ENCODE measurements at regions not wholly inside any gene's neighbourhood (a gene's known extent, or its start where the extent isn't known, plus 50 kb on each side); places are given as distances from the start of the nearest gene placed in this dataset.
"Not testable (repeated sequence)": the region's sequence is repeated elsewhere in the genome, so short reads cannot be mapped to it uniquely, and the experiment has no call there.

DNA sequence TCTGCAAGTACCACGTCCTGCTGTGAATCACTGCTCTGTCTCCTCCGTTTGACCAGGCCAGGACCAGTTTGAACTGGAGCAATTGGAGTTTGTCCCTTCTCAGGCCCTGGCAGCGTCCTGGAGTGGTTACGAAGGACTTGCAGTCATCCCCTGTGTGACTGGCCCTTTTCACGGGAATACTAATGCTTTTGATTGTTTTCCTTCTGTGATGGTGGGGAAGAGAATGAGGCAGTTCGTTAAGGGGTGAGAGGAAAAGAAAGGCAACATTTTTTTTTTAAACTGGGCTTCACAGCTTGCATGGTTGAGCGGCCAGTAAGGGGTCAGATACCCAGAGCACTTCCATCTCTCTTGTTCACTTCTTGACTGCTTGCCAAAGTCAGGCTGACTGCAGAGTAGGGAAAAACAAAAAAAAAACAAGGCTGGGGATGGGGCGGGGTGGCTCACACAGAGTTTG is 153.5 kb upstream of the STK32A start:
- no peak for DNase-seq (ENCODE audit: low read depth)

DNA sequence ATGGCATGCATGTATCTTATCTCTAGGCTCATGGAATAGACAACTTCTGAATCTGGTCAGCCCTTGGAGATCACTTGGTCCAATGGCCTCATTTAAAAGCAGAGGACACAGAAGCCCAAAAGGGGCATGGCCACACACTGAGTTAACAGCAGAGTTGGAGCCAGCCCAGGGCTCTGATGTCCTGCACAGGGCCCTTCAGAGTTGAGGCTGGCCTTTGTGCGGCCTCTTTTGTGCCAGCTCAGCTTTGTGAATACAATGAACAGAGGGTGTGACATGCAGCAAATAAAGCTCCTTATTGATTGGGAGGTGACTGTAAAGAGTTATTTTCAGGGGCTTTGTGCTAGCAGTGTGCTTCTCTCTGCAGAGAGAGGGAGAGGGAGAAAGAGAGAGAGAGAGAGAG is 150.1 kb upstream of the STK32A start:
- DNase-seq (ENCODE audit: low read depth), result no peak

DNA sequence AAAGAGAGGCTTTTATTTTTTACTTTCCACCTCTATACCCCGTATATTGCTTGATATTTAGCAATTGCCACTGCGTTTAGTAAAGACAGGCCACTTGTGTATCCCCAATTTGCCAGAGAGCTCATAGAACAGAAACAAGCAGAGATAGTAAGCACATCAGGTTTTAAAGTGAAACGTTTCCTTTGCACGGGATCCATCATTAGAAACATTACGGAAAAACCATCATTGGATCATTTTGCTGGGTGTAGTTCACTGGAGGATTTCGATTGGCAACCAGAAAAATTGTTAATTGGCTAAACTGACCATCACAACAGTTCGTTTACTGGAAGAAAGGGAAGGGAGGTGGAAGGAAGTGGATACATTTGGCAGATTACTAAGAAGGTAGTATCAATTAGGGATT is 149.4 kb upstream of the STK32A start:
- DNase-seq (ENCODE audit: low read depth), result no peak

DNA sequence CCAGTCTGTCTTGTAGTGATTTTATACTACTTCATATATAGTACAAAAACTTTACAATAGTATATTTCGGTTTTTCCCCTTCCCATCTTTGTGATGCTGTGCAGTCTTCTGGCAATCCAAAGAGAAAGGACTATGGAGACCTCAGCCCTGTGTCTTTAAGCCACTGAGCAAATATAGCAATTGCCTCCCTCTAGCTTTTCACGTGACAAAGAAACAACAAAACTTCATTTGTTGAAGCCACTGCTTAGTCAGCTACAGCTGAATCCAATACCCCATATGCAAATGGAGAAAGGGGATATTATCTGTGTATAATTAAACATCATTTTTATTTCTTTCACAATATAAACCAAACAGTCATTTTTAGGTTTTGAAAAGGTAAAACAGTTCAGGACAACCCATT is 142.8 kb upstream of the STK32A start:
- DNase-seq (ENCODE audit: low read depth), result no peak

DNA sequence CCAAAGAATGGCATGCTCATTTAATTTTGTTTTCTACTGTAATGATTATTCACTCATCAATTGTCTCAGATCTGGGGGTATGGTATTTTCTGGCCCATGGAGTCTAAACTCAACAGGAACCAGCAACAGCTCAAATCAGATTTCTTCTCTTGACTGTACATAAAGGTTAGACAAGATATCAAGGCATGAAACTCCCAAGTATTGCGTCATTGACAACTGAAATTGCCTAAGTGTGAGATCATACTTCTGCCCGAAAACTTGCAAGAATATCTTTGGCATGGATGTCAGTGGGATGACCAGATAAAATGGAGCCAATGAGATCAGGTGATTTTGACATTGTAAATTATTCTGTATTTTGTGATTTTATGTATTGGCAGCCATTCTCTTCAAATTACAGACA is 141.7 kb upstream of the STK32A start:
- DNase-seq (ENCODE audit: low read depth), result no peak

DNA sequence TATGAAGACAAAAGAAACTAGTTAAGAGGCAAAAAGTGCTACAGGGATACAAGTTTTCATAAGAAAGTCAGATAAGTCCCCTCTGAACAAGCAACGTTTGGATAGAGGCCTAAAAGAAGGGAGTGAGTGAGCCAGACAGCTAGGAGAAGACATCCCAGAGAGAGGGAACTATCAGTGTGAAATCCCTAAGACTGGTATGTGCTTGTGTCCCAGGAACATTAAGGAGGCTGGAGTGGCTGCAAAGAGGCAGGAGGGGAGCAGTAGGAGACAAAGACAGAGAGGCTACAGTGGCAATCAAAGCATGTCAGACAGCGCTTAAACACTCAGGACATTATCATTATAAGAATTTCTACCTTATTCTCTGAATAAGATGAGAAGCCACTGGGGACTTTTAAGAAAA is 139.1 kb upstream of the STK32A start:
- DNase-seq (ENCODE audit: low read depth), result no peak

DNA sequence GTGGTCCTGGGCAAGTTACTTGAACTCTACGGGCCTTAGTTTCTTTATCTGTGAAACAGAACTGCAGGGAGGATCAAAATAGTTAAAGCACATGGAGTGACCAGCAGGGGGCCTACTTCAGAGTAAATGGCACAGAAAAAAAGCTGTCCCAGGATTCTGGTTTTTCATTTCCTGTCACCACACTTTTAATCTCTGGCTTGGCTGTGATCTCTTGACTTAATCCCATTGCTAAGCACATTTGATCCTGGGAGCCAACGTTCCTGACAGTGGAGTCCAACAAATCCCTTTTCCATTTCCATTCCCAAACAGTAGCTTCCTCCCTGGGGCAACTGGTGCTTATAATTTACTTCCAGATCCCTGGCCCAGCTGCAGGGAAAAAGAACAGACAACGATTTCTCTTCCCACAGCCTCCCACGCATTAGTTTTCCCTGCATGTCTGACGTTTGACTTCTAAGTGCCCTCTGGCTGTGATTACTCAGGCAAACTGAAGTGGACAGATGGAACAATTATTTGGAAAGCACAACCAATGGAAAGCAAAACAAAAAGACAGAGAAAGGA is 136.5 kb upstream of the STK32A start:
- no peak for DNase-seq (ENCODE audit: low read depth)

DNA sequence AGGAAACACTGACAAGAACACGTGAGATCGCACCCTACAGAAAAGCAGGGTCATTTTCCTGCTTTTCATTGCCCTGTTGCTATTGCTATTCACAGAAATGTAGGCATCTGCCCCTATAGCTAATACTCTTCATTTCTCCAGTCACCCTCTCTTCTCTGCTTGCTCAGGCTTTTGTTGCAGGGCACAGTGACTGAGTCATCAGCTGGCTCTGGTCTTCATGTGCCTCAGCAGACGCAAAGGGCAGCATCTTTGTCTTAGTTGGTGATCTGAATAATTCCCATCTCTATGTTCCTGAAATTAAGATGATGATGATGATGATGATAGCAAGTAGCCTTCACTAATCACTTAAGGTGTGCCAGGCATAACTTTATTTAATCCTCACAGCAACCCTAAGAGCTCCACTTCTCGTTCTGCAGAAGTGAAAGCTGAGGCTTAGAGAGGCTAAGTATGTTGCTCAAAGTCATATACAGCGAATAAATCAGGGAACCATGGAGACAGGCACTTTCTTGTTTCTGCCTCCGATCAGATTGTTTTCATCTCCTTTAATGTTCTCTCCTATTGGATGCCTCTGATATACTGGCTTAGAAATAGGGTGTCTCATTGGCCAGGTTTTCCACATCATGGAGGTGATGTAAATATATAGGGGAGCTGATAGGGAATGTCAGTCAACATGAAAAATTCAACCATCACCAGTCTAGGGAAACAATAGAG is 133.0 kb upstream of the STK32A start:
- no peak for DNase-seq (ENCODE audit: low read depth)

DNA sequence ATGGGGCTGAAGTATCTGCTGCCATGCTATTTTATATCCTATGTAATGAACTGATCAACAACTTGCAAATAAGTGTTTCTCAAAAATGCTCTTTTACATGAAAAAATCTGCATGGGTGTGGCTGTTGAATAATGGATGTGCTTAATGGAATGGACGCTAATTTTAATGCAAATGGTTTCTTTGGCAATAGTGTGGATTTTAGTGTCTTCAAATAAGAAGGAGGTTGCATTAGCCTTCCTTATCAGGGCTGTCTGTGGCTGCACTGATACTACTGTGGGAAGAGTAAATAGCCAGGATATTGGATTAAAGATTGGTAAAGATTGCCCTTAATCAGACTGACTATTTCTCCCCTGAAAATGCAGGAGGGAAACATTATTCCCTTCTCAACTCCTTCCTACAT is 121.9 kb upstream of the STK32A start:
- no peak for DNase-seq (ENCODE audit: low read depth)

DNA sequence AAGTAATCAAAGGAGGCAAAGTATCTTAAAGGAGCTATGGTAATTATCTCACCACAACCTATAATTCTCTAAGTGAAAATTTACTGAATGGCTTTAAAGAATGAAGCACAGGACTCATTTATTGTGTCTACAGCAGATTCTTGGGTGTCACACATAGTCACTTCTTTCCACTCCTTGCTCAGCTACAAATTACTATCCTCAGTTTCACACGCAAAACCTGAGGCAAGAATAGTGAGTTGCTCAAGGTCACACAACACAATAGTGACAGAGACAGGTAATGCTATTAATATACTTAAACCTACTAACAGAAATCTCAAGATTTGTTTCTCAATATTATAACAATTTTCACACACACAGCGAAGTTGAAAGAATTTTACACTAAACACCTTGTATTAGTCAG is 120.9 kb upstream of the STK32A start:
- DNase-seq (ENCODE audit: low read depth), result no peak

DNA sequence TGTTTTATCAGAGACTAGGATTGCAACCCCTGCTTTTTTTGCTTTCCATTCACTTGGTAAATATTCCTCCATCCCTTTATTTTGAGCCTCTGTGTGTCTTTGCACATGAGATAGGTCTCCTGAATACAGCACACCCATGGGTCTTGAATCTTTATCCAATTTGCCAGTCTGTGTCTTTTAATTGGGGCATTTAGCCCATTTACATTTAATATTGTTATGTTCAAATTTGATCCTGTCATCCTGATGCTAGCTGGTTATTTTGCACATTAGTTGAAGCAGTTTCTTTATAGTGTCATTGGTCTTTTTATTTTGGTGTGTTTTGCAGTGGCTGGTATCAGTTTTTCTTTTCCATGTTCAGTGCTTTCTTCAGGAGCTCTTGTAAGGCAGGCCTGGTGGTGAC is 95.1 kb upstream of the STK32A start:
- not testable (repeated sequence) for DNase-seq (ENCODE audit: low read depth)

DNA sequence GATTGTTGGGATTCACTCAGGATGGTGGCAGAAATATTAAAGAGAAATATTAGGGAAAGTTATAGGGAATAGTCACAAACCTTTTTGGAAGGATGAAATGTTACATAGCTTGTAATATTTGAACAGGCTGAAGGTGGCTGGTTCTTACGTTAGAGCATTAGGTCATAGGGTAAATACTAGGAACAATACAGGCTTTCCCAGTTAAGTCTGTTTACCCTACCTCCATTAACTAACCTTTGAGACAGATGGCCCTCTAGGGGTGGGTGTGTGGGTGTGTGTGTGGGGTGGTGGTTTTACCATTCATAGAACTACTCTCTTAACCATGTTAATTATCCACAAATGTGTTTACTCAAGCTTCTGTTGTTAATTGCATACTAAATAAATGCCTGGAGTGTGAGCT is 94.3 kb upstream of the STK32A start:
- DNase-seq (ENCODE audit: low read depth), result no peak

DNA sequence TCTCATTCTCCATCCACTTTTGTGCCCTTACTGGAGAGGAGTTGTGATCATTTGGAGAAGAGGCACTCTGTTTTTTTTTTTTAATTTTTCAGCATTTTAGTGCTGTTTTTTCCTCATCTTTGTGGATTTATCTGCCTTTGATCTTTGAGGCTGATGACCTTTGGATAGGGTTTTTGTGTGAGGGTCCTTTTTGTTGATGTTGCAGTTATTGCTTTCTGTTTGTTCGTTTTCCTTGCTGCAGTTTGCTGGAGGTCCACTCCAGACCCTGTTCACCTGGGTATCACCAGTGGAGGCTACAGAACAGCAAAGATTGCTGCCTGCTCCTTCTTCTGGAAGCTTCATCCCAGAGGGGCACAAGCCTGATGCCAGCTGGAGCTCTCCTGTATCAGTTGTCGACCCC is 93.2 kb upstream of the STK32A start:
- DNase-seq (ENCODE audit: low read depth), result not testable (repeated sequence)

DNA sequence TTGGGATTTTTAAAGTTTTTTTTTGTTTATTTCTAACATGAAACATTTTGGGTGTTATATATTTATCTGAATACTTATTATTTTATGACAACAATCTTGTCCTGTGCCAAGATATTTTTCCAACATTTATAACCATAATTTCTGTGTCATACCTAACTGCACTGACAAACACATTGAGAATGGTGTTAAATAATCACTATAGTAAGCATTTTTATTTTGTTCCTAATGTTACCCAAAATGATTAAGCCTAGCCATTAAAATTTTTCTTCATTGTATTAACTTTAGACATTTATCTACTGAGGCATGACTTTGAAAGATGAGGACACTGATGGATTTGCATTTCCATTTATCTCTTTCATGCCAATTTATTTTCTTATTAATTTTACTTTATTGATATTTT is 91.6 kb upstream of the STK32A start:
- DNase-seq (ENCODE audit: low read depth), result no peak

DNA sequence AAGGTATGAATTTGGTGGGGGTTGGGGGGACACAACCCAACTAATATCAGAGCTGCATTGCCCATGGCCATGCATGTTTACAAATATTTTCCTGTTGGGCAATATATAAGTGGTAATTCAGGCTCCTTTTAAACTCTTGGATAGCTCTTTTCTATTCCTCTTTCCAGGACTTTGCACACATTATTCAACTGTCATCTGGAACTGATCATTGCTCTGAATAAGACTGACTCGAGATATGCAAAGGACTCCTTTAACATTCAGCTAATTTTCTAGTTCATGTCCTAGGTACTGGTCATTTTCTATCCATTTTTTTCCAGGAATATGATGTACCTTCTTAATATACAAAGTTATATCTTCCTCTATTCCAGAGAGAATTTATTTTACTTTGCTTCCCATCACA is 89.5 kb upstream of the STK32A start:
- no peak for DNase-seq (ENCODE audit: low read depth)

DNA sequence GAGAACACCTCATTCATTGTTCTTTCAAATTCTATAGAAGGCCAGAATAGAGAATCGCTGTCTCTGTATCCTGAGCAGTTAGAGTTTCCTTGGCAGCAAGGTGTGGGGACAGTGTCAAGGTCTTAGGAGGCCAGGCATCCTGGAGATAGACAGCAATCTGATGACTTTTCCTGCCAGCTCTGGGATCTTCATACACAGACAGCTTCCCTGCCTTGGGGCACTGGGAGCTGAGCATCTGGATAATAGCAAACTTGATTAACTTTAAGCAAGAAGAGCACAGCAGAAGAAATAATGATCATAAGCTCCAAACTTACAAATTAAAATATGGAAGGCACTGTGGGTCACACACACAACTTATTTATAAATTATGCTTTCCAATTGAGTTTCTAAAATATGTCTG is 86.1 kb upstream of the STK32A start:
- no peak for DNase-seq (ENCODE audit: low read depth)

DNA sequence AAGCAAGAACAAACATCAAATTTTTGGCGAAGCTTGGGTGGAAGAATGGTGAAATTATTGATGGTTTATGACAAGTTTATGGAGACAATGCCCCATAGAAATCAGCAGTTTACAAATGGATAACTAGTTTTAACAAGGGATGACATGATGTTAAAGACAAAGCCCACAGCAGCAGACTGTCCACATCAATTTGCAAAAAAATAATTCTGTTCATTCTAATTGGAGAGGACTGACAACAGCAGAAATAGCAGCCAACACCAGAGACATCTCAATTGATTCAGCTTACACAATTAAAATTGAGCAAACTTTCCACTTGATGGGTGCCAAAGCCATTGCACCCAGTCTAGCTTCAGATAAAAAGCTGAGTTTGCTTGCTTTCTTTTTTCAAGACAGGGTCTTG is 82.7 kb upstream of the STK32A start:
- no peak for DNase-seq (ENCODE audit: low read depth)

DNA sequence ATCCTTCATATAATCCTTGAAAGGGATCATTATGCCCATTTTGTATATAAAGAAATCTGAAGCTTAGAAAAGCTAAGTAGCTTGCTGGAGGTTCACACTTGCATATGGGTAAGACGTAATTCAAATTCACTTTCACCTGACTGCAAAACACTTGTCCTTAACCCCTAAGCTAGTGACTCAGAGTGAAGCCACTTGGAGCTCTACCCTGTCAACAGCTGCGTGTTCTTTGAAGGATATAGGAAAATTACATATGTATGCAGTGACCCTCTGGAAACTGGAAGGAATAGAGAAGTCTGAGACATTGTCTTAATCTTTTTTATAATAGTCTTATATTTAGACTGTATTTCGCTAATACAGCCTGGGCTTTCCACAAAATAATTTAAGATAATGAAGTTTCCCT is 80.0 kb upstream of the STK32A start:
- DNase-seq (ENCODE audit: low read depth), result no peak

DNA sequence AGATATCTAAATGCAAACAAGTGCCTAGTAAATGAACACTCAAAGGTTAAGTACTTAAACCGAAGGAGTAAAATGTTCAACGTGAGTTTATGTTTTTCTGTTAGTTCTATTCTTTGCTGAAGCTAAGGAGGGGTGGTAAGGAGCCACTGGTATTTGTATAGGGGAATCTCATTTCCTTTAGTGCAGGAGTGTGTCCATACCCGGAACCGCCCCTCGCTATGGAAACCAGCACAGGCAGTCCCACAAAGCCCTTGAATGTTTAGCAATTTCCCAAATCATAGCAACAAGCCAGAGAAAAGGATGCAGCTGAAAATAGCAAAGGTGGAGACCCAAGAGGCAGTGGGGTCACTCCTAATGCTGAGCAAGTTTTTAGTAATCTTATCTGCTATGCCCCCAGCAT is 78.8 kb upstream of the STK32A start:
- no peak for DNase-seq (ENCODE audit: low read depth)

DNA sequence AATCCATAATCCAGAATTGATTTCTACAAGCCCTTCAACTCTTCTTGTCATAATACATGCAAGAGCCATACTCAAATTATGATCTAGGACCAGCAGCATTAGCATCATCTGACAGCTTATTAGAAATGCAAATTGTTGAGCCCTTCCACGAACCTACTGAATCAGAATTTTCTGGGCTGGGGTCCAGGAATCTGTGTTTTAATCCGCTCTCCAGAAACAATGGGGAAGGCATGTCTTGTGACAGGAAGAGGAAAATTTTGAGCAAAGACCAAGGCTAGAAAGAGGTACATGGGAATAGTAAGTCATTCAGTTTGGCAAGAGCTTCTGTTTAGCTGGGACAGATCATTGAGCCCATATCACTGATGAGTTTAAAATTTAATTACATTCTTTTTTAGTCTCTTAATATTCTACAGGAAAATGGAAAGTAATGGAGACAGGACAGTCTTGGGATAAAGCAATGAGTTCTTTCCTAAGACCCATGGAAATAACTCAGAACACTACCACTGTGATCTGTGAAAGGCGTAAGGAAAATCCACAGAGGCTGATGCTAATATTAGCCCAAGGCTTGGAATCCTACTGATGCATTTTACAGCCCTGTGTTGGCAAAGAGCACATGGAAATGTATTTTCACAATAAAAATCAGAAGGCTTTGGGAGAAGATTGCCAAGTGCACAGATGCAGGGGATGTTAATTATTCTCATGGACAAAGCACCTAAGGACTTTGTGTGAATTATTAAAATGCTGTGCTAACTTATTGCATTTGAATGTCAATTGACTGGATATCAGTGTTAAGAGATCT is 73.7 kb upstream of the STK32A start:
- DNase-seq (ENCODE audit: low read depth), result no peak

DNA sequence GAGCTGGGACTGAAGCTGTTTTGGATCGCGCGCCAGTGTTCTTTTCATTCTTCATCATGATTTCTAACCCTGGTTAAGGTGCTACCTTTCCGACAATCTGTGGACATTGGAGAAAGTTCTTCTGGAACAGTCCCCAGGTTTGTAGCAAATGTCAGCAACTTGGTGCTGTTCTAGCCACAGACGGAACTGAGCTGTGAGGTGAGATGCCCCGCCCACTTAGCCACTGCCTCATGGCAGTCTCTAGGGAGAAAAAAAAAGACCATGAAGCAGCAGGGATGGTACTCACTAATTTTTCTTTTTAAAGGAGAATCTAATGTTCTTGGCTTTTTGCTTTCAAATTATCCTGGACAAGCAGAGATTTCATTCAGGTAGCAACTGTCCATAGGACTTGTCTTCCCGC is 72.1 kb upstream of the STK32A start:
- DNase-seq (ENCODE audit: low read depth), result no peak

DNA sequence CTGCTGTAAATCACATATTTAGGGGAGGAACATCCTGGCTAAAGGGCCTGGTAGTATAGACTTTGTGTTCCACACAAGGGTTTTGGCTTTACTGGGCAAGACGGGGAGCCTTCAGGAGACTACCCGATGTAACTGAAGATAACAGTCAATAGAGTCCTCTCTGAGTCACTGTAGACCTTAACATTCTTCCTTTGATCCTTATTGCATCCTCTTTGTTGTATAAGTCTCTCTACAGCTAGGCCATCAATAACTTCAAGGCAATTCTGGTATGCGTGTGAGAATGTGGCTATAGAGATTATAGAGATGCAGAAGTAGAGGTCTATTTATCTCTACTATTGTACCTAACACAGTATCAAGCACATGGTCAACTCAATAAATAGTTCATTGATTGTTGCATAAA is 67.3 kb upstream of the STK32A start:
- DNase-seq (ENCODE audit: low read depth), result no peak

DNA sequence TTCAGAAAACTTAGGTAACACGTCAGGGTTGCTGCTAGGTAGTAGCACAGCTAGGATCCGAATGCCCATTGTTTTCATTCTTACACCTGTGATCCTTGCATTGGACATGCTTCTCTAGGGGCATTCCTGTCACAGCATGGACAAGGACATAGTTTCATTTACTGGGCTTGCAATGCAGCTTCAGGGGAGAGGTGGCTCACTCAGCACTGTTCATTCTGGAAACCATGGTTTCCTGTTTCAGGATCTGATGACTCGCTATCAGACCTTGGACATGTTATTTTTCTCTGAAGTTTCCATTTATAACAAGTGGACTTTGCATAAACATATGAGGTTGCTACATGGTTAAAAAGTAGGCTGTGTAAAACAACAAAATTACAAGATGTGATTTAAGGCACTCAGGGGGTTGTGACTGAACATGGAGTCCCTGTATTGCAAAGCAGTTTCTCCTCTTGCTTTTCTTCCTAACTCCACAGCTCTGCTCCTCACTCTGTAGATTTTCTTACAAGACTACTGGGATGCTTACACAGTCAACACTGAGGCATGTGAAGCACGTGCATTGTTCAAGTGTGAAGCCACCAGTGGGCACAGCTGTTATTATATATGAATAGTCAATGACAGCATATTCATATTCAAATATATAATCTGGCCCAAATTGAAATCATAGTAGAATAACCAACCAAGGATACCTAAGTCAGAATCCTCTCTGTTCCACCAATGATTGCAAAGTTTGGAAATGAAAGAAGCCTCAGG is 66.1 kb upstream of the STK32A start:
- DNase-seq (ENCODE audit: low read depth), result no peak
